ENCODE measurements at regions not wholly inside any gene's neighbourhood (a gene's known extent, or its start where the extent isn't known, plus 50 kb on each side); places are given as distances from the start of the nearest gene placed in this dataset.

DNA sequence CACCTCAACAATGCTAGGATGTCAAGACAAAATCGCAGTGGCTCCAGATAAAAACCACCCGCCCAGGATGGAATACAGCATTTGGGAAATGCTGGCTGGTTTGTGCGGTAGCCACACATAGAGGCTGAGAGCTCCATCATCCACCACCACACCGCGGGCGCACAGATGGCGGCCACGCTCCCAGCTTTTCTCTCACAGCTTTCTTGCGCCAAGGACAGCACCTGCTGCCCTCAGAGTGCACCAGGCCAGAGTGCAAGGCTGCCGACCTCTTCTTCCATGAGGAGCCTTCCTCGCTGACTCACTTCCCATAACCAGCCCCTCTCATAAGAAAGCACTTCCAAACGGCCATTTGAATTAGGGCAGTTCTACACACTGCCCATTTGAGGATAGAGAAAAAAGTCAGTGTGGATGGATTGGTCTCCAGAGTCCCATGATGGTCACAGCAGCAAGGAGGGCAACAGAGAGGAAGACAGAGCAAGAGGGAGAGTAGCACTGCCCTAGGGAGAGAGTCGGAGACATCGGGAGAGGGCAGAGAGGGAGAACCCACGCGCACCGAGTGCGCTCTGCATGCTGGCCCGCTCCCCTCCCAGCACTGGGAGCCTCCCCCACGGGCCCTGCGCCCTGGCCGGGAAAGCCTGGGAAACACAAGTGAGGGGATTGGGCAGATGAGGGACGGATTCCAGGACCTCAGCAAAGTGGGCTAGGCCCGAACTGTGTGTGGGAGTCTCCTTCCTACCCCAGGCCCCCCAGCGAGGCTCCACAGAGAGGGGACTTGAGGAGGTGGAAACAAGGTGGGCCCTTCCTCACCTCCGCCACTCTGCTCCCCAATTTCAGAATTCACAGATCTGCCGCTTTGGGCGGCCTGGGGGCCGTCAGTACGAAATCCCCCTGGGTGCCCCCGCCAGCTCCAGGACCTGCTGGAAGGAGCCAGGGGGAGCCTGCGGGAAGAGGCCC, 156.9 kb downstream of the USP12 start:
- DNase-seq, result no peak

DNA sequence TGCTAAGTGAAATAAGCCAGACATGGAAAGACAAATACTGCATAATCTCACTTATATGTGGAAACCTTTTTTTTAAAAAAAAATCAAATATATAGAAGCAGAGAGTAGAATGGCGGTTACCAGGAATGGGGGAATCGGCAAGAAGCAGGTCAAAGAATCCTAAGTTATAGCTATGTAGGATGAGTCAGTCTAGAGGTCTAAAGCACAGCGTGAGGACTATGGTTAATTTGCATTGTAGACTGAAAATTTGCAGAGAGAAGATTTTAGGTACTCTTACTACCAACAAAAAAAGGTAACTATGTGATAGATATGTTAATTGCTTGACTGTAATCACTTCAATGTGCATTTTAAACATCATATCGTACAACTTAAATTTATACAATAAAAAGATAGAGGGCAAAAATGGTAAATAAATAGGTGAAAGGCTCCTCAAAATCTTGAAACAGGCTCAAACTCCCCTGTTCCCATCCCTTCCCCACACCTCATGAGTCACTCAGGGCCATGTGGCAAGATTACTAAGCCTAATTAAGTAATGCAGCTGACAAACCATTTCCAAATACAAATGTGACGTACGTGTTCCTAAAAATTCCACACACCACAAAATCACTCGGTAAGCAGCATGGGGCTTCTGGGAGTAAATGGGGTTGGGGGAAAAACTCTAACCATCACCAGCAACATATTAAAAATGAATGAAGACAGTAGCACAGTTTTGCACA, 159.0 kb downstream of the USP12 start:
- DNase-seq, result peak; percentile 76

DNA sequence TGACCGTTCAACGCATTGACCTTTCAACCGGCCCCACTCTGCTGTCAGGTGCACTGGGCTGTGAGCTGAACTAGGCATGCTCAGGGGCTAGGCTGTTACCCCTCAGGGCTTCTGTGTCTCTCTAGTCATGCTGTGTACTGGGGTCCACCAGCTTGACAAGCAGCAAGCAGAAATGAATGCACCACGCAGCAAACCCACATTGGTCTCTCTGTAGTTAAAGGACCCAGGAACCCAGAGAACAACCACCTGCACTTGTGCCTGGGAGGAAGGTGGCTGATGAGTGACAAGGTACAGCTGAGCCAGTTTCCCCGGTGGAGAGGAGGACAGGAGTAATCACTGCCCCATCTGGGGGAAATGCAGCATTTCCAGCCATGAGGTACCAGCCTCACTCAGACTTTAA, 159.9 kb downstream of the USP12 start:
- no peak for DNase-seq

DNA sequence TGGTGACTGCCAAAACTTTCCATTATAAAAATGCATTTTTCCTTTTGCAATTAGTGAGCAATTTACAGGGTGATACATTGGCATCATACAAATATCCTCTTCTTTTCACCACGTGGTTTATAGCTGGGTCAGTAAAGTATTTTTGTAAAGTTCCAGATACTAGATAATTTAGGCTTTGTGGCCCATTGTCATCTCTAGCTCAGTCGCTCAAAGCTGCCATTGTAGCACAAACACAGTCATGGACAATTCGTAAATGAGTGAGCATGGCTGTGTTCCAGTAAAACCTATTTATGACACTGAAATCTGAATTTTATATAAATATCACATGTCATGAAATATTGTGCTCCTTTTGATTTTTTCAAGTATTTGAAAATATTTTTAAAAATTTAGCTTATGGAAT, 162.9 kb downstream of the USP12 start:
- no peak for DNase-seq

DNA sequence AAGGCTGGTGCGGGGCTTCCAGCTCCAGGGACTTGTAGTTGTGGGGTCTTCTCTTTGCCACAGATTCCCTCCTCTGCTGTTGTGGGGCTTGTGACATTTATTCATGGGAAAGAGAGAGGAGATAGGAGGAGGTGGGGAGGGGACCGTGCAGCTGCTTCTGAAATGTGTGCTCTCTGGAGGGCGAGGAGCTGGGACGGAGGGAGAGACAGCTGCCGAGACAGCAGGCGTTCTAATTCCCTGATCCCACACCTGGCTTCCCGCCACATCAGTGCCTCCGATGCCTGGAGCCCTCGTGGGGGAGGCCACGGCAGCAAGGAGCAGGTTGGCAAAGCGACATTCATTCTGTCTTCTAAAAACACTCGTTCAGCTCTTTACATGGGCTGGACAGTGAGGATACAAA, 164.4 kb downstream of the USP12 start:
- no peak for DNase-seq

DNA sequence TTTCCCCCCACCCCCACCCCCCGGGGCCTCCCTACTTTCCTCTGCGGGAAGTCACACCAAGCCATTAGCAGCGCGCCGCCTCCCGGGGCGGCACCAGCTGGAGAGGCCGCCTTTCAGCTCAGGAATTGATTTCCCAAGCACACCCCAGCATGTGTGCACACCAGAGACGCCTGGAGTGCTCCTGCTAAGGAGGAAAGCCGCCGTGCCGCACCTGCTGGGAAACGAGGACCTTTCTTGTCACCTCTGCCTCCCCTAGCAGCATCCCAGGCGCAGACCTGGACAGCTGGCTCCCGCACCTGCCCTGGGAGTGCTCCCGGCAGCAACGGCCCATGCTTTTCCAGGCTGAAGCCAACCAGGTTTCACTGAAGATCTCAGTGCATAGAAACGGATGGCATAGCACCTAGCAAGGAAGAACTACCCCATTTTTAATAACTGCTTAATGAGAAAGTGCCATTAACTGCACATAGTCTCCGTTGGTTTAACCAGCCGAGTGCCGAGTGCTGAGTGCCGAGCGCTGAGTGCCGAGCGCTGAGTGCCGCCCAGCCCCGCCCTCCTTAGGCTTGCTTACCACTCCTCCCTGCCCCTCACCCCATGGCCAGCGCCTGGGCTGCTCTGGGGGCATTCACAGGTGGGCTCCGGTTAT, 165.0 kb downstream of the USP12 start:
- peak; percentile 41 for DNase-seq

DNA sequence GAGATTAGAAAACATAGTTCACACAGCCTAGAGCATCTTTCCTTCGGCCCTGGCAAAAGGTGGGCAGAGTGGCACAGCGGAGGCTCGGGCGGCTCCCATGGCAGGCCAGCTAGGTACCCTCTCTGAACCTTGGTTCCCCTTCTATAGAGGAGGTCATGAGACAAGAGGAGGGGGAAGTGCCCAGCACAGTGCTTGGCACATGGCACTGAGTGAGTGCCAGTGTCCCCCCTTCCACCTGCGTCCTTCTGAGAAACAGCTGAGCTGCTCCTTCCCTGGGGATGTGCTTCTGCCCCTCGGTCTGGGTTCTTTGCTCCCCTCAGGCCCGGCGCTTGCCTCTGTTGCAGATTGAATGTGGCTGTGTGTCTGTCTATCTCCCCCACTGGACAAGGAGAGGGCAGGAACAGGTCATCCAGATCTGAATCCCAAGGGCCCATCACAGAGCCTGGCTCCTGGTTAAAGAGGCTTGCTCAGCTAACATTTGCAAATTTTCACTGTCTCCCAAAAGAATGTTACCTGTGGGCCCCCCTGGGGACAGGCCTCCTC, 165.6 kb downstream of the USP12 start:
- DNase-seq, result no peak

DNA sequence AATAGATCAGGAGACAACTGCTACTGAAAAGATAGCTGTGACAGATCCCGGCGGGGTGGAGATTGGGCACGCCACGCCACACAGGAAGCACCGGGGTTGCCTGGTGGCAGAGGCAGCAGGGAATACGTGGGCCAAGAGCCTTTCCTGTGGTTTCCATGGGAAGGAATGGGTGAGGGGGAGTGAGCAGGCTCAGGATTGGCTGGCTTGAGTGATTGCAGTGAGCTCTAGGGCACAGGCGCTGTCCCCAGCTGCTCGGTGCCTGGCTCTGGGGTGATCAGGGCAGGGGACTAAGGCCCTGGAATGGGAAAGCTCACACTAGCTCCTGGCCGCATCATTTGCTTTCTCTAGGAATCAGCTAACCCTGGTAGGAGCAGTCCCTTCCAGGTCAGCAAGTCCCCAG, 166.1 kb downstream of the USP12 start:
- DNase-seq, result no peak

DNA sequence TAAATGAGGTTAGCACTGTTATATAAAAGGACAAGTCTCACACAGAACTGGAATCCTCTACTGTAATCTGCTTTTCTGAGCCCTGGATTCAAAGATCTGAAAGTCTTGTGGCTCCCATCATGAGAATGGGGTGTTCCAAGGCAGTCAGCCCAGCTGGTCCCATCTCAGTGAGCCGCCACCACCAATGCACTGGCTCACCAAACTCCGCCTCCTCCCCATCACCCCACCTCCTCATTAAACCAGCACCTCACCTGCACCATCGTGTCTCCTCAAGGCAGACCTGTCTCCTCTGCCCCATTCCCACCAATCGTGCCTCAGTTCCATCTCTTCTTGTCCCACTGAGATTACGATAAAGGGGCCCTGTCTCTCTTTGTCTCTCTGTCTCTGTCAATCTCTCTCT, 166.7 kb downstream of the USP12 start:
- no peak for DNase-seq

DNA sequence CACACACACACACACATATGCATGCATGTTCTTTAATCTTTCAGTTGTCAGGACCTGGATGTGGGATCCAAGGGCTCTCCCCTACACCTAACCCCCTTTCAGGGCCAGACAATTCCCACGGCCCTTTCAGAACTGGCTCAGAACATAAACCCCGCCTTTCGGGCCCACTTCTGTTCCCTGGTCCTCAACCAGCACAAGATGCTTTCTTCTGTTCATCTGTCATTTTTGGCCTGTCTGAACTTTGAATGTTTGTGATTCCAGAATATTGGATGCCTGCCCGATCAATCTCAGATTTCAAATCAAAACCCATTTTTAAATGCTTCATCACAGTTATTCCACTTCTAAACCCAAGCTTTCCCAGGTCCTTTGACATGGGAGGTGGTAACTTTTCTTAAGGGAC, 167.3 kb downstream of the USP12 start:
- DNase-seq, result no peak

DNA sequence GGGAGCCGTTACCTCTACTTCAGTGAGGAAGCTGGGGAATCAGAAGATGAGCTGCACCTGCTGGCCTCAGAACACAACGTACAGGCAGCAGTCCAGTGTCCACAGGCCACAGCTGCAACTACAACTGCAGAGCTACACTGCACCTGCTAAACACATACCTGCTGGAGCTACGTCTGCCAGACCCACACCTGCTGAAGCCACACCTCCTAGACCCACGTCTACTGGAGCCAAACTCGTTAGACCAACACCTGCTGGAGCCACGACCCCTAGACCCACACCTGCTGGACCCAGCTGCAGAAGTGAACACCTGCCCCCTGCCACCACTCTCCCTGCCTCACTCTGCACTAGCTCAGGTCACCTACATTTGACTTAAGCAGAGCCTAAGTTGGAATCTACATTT, 169.9 kb downstream of the USP12 start:
- no peak for DNase-seq

DNA sequence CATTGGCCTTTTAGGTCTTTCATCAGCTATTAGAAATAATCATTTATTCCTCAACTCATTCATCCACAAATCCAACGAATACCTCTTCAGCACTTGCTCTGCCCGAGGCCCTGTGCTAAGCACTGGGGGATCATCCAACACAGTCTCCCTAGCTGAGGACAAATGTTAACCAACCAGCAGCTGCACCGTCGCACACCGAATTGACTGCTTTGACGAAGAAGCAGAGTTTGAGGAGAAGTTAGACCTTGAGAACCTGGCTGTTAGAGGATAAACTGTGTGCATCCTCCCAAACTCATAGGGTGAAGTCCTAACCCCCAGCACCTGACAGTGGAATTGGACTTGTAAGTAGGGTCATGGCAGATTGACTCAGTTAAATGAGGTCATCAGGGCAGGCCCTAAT, 170.9 kb downstream of the USP12 start:
- no peak for DNase-seq

DNA sequence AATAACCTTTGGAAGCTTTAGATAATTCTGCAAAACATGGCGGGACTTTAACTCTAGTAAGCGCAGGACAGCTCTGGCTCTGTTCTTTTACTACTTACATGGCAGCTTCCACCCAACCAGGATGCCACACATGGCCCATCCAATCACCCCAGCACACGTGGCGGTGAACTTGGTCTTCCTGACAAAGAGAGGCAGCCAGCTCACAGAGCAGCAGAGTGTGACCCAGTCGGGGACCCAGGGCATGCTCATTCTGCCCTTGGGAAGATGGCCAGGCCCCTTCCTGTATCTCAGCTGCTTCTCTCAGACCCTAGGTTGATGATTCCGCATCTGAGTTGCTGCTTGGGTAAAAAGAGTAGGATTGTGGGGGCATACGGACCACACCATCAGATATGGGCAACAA, 172.1 kb downstream of the USP12 start:
- no peak for DNase-seq

DNA sequence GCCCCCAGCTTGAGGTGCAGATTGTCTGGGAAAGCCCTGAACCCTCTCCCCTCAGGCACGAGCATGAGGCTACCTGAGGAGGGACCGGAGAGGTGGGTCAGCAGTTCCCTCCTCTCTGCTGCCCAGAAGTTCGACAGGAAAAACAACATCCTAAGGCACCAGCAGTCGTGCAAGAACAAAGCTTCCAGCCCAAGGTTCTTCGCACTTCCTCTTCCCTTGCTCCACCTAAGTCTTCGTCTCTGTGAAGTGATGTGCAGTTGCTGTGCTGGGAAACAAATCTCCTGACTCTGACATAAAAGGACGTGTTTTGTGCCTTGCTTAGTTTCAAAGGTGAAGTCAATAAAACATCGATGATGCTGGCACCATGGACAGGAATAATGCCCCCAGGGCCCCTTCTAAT, 173.3 kb downstream of the USP12 start:
- no peak for DNase-seq

DNA sequence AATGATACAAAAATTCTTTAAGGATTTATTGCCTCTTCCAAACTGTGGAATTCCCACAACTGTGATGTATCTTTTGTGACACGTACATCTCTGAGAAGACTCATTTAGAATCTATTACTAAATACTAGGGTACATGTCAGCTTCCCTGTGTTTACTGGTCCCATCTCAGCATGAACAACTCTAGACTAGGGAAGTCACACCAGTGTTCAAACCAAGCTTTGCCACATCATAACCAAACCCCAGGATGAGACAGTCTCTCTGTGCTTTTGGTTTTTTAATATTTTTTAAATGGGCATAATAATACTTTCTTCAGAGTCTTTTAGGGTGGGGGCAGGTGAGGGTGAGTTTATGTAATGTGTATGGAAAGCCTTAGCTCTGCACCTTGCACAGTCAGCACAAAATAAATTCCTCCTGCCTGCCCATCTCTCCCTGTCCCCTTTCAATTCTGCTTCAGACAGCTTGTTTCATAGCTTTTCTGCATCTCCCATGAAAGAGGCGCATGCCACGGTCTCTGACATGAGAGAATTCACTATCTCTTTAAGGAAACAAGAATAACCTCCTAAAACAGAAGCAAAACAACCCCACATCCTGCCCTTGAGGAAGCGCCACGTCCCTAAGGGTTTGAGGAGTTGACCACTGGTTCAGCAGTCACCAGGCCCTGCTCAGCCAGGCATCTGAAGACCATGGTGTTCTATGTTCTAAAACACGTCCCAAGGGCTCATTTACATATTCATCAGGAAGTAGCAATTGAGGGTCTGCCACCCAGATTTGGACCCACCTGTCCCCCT, 174.5 kb downstream of the USP12 start:
- no peak for DNase-seq

DNA sequence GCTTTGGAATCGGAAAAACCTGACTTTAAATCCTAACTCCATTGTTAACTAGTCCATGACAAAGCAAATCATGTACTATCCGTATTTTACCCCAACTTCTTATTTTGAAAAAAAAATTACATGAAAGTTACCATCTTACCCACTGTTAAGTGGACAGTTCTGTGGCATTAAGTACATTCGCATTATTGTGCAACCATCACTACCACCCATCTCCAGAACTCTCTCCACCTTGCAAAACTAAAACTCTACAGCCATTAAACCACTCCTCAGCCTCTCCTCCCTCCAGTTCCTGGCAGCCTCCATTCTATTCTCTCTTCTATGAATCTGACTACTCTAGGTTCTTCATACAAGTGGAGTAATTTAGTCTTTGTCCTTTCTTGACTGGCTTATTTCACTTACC, 176.5 kb downstream of the USP12 start:
- no peak for DNase-seq

DNA sequence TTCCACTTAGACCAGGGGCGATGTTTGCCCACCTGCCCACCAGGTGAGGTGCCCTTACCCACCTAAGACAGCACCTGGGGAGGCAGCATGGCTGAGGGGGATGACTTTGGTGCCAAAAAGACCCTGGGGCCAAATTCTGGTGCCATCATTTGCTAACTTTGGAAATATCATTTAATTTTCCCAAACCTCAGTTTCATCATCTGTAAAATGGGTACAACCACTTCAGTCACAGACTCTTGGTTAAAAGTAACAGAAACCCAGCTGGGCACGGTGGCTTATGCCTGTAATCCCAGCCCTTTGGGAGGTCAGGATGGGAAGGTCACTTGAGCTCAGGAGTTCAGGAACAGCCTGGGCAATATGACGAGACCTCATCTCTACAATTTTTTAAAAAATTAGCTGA, 177.8 kb downstream of the USP12 start:
- no peak for DNase-seq

DNA sequence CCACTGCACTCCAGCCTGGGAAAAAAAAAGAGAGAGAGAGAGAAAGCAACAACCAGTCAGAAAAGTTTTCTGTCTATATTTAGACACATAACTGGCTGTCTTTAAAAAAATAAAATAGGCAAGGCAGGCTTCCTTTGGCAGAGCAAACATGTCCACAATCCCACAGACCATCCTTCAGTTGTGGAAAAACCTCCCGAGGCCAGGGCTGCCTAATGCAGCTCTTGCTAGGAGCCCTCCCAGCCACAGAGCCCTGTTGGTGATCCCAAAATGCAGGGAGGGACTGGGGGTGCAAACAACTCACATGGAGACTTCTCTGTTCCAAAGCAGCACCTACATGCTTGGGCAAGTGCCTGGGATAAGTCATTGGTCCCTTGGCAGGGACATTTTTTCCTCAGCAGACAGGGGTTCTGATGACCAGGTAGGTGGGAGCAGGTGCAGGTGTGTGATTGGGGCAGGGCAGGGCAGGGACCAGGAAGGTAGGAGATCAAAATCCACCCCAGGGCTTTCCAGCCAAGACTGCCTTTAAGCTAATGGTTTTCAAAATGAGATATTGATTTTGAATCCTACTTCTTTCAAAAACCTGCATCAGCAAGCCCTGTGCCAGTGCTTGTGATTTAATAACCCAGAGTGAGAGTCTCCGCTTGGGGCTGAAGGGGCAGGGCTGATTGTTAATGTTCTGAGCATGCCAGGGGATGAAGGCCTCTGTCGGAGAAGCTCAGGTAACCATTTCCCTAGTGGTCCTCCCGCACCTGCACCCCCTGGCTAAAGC, 178.5 kb downstream of the USP12 start:
- DNase-seq, result no peak

DNA sequence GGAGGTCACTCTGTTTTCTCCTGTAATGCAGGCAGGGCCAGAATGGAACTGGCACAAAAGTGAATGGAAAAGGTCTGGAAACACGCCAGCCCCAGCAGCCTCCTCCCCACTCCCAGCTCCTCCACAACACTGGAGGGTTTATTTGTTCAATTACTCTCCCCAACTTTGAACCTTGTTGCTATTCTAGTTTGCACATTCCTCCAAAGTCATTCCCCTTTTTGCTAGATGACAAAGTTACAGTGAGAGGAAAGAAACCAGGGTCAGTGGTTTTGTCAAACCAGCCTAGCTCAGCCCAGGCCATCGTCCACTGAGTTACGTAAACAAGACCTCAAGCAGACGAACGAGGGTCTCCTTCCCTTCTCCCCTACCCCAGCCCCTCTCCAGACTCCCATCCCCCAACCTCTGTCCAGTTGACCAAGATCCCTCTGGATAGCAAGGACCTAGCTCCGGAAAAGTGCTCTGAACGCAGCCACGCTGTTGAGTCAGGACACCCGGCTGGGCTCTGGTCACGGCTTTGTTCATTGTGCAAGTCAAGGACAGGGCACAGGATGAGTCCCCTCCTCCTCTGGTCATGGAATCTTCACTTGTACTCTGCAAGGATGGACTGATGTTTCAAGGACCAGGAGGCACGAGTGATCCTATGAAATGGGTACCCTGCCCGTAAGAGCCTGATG, 180.0 kb downstream of the USP12 start:
- DNase-seq, result no peak

DNA sequence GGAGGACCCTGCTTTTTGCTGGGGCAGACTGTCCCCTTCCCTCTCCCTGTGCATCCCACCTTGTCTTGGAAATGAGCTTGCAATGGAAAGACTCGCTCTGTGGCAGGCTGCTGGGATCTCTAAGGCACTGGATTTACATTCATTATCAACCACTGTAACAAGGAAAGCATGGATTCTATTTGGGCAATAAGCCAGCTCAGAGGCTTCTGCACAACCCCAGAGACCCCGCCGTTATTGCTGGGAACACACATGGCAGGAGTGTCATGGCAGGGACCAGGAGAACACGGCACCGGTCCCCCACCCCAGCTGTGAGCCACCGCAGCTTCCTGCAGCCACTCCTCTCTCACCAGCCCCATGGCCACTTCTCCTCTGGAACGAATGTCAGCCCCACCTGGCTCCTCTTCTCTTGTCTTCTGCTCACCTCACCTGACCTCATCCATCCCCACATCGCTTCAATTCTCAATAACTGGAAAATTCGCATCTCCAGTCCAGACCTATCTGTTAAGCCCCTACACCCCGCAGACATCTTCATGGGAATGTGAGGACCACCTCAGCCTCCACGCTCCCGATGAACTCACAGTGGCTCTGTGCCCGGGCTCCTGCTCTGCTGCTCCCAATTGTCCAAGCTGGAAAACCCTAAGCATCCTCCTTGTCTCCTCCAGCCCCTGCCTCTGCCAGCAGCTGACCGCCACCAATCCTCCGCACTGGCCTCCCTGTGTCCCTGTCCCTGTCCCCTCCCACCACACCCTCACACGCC, 181.5 kb downstream of the USP12 start:
- DNase-seq, result no peak
